ENCODE measurements at regions not wholly inside any gene's neighbourhood (a gene's known extent, or its start where the extent isn't known, plus 50 kb on each side); places are given as distances from the start of the nearest gene placed in this dataset.
A peak's percentile ranks its signal among the peaks of the same experiment; 100 is the strongest.

DNA sequence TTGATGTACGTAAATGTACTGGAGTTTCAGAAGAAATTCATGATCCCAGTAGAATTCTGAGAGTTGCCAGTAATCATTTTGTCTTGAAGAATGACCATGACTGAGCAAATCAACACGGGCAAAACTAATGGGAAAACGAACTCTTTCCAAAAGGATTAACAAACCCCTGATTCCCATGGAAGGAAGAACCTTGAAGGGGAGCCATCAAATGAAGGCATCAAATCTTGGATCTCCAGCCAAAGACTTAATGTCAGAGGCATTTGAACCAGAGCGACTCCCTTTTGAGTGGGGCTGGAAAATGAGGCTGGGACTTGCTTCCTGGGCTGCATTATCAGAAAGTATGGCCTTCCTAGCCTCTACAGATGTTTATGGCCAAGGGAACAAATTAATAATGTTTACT is 364.4 kb upstream of the PRKCQ start:
- H3K4me2 ChIP-seq (ENCODE audit: low read depth, low read length, poor library complexity, severe bottlenecking) = no peak overlapping the region
- H3K79me2 ChIP-seq (ENCODE audit: insufficient read depth, low read length) = no peaks in the 10 kb centered on the region
- no peaks in the 10 kb centered on the region for H3K9me2 ChIP-seq (replicated peaks; ENCODE audit: low read depth, low read length)
- no peak overlapping the region for H3K4me3 ChIP-seq (ENCODE audit: low read length, poor library complexity, severe bottlenecking)
- peaks cover 9% of the 10 kb centered on the region for H3K9me3 ChIP-seq (ENCODE audit: insufficient read depth, low read depth, low read length)
- no peak overlapping the region for H3K9ac ChIP-seq (ENCODE audit: low read depth, low read length, poor library complexity, severe bottlenecking)
- no peaks in the 10 kb centered on the region for H4K20me1 ChIP-seq (ENCODE audit: insufficient read depth, low read length, poor library complexity, severe bottlenecking)
- H2AFZ ChIP-seq (ENCODE audit: low read length) = no peak overlapping the region
- H3K4me1 ChIP-seq (ENCODE audit: insufficient read depth, low read length, poor library complexity, severe bottlenecking) = peaks cover 4% of the 10 kb centered on the region
- H3K27me3 ChIP-seq (ENCODE audit: insufficient read depth, low read length, poor library complexity, severe bottlenecking) = no peaks in the 10 kb centered on the region
- H3F3A ChIP-seq (ENCODE audit: low read depth) = no peaks in the 10 kb centered on the region
- no peak for TF ChIP-seq EZH2phosphoT487 (IDR thresholded peaks at IDR 0.05; ENCODE audit: borderline replicate concordance)
- TF ChIP-seq, protein P1, sequence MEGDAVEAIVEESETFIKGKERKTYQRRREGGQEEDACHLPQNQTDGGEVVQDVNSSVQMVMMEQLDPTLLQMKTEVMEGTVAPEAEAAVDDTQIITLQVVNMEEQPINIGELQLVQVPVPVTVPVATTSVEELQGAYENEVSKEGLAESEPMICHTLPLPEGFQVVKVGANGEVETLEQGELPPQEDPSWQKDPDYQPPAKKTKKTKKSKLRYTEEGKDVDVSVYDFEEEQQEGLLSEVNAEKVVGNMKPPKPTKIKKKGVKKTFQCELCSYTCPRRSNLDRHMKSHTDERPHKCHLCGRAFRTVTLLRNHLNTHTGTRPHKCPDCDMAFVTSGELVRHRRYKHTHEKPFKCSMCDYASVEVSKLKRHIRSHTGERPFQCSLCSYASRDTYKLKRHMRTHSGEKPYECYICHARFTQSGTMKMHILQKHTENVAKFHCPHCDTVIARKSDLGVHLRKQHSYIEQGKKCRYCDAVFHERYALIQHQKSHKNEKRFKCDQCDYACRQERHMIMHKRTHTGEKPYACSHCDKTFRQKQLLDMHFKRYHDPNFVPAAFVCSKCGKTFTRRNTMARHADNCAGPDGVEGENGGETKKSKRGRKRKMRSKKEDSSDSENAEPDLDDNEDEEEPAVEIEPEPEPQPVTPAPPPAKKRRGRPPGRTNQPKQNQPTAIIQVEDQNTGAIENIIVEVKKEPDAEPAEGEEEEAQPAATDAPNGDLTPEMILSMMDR (conservative IDR thresholded peaks at IDR 0.05; ENCODE audit: low read length) = no peak
- no peaks in the 10 kb centered on the region for H3K36me3 ChIP-seq (ENCODE audit: insufficient read depth, low read length)

DNA sequence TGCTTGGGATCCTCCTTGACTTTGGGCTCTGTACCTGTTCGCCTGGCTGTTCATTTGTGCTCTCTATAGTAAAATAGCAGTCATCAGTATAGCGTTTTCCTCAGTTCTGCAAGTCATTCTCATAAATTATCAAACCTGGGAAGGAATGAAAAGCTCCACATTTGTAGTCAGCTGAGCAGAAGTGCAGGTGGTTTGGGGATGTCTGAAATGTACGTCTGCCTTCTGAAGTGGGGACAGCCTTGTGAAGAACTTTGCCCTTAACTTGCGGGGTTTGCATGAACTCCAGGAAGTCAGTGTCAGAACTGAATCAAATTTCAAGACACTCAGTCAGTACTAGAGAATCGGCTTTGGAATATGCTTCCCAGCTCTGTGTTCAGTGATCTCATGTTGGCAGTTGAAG is 358.3 kb upstream of the PRKCQ start:
- Histone ChIP-seq H4K20me1 (ENCODE audit: insufficient read depth, low read length, poor library complexity, severe bottlenecking) (no peaks in the 10 kb centered on the region), H3K4me2 (ENCODE audit: low read depth, low read length, poor library complexity, severe bottlenecking) (no peak overlapping the region), H3K4me3 (ENCODE audit: low read length, poor library complexity, severe bottlenecking) (no peak overlapping the region), H3K27me3 (ENCODE audit: insufficient read depth, low read length, poor library complexity, severe bottlenecking) (no peaks in the 10 kb centered on the region), H3K9me2 (replicated peaks; ENCODE audit: low read depth, low read length) (no peaks in the 10 kb centered on the region), H3K4me1 (ENCODE audit: insufficient read depth, low read length, poor library complexity, severe bottlenecking) (peaks cover 12% of the 10 kb centered on the region), H3K79me2 (ENCODE audit: insufficient read depth, low read length) (no peaks in the 10 kb centered on the region), H2AFZ (ENCODE audit: low read length) (peak overlapping the region; percentile 35), H3K9me3 (ENCODE audit: insufficient read depth, low read depth, low read length) (no peaks in the 10 kb centered on the region; the same call in 1 of the 2 replicates), H3F3A (ENCODE audit: low read depth) (no peaks in the 10 kb centered on the region), H3K36me3 (ENCODE audit: insufficient read depth, low read length) (no peaks in the 10 kb centered on the region), H3K9ac (ENCODE audit: low read depth, low read length, poor library complexity, severe bottlenecking) (peak overlapping the region; percentile 12)
- TF ChIP-seq EZH2phosphoT487 (IDR thresholded peaks at IDR 0.05; ENCODE audit: borderline replicate concordance) = no peak
- TF ChIP-seq, protein P1 (conservative IDR thresholded peaks at IDR 0.05; ENCODE audit: low read length) = no peak

DNA sequence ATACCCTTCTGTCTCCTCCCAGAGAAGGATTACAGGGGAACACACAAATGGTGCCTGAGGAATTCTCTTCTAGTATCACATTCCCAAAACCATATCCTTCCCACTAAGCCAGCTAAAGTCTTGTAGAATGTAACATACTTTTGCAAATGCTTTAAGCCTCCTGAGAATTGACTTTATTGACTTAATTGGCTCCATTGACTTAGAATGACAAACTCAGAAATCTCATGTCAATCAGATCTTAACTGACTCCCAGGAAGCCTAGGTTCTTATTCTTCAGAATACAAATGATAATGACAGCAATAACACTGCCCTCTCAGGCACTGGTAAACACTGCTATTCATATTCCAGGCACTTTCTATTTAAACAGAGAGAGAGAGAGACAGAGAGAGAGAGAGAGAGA is 356.9 kb upstream of the PRKCQ start:
- H3K79me2 ChIP-seq (ENCODE audit: insufficient read depth, low read length) = no peaks in the 10 kb centered on the region
- TF ChIP-seq, protein P1 (conservative IDR thresholded peaks at IDR 0.05; ENCODE audit: low read length) = no peak
- no peak overlapping the region for H3K4me2 ChIP-seq (ENCODE audit: low read depth, low read length, poor library complexity, severe bottlenecking)
- peaks cover 12% of the 10 kb centered on the region for H3K4me1 ChIP-seq (ENCODE audit: insufficient read depth, low read length, poor library complexity, severe bottlenecking)
- H4K20me1 ChIP-seq (ENCODE audit: insufficient read depth, low read length, poor library complexity, severe bottlenecking) = no peaks in the 10 kb centered on the region
- no peak overlapping the region for H3K9ac ChIP-seq (ENCODE audit: low read depth, low read length, poor library complexity, severe bottlenecking)
- H2AFZ ChIP-seq (ENCODE audit: low read length) = no peak overlapping the region
- no peaks in the 10 kb centered on the region for H3K27me3 ChIP-seq (ENCODE audit: insufficient read depth, low read length, poor library complexity, severe bottlenecking)
- no peaks in the 10 kb centered on the region; the same call in 1 of the 2 replicates for H3K9me3 ChIP-seq (ENCODE audit: insufficient read depth, low read depth, low read length)
- H3K36me3 ChIP-seq (ENCODE audit: insufficient read depth, low read length) = no peaks in the 10 kb centered on the region
- no peaks in the 10 kb centered on the region for H3F3A ChIP-seq (ENCODE audit: low read depth)
- no peak overlapping the region for H3K4me3 ChIP-seq (ENCODE audit: low read length, poor library complexity, severe bottlenecking)
- no peaks in the 10 kb centered on the region for H3K9me2 ChIP-seq (replicated peaks; ENCODE audit: low read depth, low read length)

All from Loucy (cell line).